ENCODE measurements at regions not wholly inside any gene's neighbourhood (a gene's known extent, or its start where the extent isn't known, plus 50 kb on each side); places are given as distances from the start of the nearest gene placed in this dataset.

- intact Hi-C loops (cut with DNase I; ENCODE audit: low total_unique reads): no loop called here
- no peak overlapping the region for H3K4me3 ChIP-seq
- DNase-seq: peak; percentile 43
Observed at GRCh38 chr4:66956426-66956825, 588.9 kb downstream of the CENPC start.

GRCh38 chr4:66955784-66956183, 589.5 kb downstream of the CENPC start:
- Histone ChIP-seq H3K9me3 (peaks cover 0 to 12% (median 0%) of the 10 kb centered on the region in 8 donors), H3K27me3 (replicated peaks in 1 of 7) (no peaks in the 10 kb centered on the region), H3K4me1 (no peaks in the 10 kb centered on the region), H3K4me3 (no peak overlapping the region), H3K27ac (no peak overlapping the region), H3K36me3 (no peaks in the 10 kb centered on the region)
- TF ChIP-seq POLR2A (IDR thresholded peaks at IDR 0.05) (no peak), POLR2AphosphoS5 (IDR thresholded peaks at IDR 0.05) (no peak), CTCF (IDR thresholded peaks at IDR 0.05 in 8 of 11, conservative IDR thresholded peaks at IDR 0.05 in 3 of 11) (no peak)
- intact Hi-C loops (cut with DNase I; ENCODE audit: low total_unique reads): no loop called here
- 65 to 86% (median 78%) methylated on average over 3 of the region's 3 CpGs for WGBS, 5 donors
- no peak for DNase-seq

More at GRCh38 chr4:66956426-66956825, 588.9 kb downstream of the CENPC start:
- Histone ChIP-seq H3K36me3 (no peaks in the 10 kb centered on the region), H3K27ac (no peak overlapping the region), H3K4me1 (no peaks in the 10 kb centered on the region), H3K27me3 (replicated peaks in 1 of 7) (no peaks in the 10 kb centered on the region), H3K9me3 (peaks cover 0 to 12% (median 0%) of the 10 kb centered on the region in 8 donors)
- TF ChIP-seq CTCF (IDR thresholded peaks at IDR 0.05 in 8 of 11, conservative IDR thresholded peaks at IDR 0.05 in 3 of 11) (no peak), POLR2AphosphoS5 (IDR thresholded peaks at IDR 0.05) (no peak), POLR2A (IDR thresholded peaks at IDR 0.05) (no peak)
- WGBS, 5 donors: 83 to 90% (median 88%) methylated on average over 4 to 6 of the region's 6 CpGs

- no peak for TF ChIP-seq POLR2AphosphoS5 (IDR thresholded peaks at IDR 0.05)
- TF ChIP-seq POLR2A (IDR thresholded peaks at IDR 0.05): no peak
- no peak for TF ChIP-seq CTCF (IDR thresholded peaks at IDR 0.05 in 8 of 11, conservative IDR thresholded peaks at IDR 0.05 in 3 of 11)
- DNase-seq: no peak
- WGBS, 5 donors: 7 to 37% (median 20%) methylated on average over 1 of the region's 1 CpG
- H3K36me3 ChIP-seq: no peaks in the 10 kb centered on the region
- intact Hi-C loops (cut with DNase I; ENCODE audit: low total_unique reads): no loop called here
- peaks cover 0 to 6% (median 4%) of the 10 kb centered on the region in 6 donors for H3K4me1 ChIP-seq
- H3K4me3 ChIP-seq: no peak overlapping the region
- no peaks in the 10 kb centered on the region for H3K27me3 ChIP-seq (replicated peaks in 1 of 7)
- no peak overlapping the region for H3K27ac ChIP-seq
- no peaks in the 10 kb centered on the region for H3K9me3 ChIP-seq
Observed at GRCh38 chr4:66949419-66949818, 595.9 kb downstream of the CENPC start.

- intact Hi-C loops (cut with DNase I; ENCODE audit: low total_unique reads): no loop called here
- Histone ChIP-seq H3K4me3 (no peak overlapping the region), H3K4me1 (peaks cover 0 to 6% (median 4%) of the 10 kb centered on the region in 6 donors), H3K27me3 (replicated peaks in 1 of 7) (no peaks in the 10 kb centered on the region), H3K9me3 (no peaks in the 10 kb centered on the region), H3K36me3 (no peaks in the 10 kb centered on the region), H3K27ac (no peak overlapping the region)
- TF ChIP-seq CTCF (IDR thresholded peaks at IDR 0.05 in 8 of 11, conservative IDR thresholded peaks at IDR 0.05 in 3 of 11) (no peak), POLR2A (IDR thresholded peaks at IDR 0.05) (no peak), POLR2AphosphoS5 (IDR thresholded peaks at IDR 0.05) (no peak)
- DNase-seq: no peak
- 72 to 77% (median 76%) methylated on average over 1 of the region's 1 CpG for WGBS, 5 donors
Observed at GRCh38 chr4:66946761-66947160, 598.5 kb downstream of the CENPC start.
